CD4-positive, alpha-beta T cell treated with Interleukin-17A for 1 hour (primary cell): ENCODE measurements at regions not wholly inside any gene's neighbourhood (a gene's known extent, or its start where the extent isn't known, plus 50 kb on each side); places are given as distances from the start of the nearest gene placed in this dataset.

Source experiments
- DNase-seq: peaks from one replicate; pipeline ENCODE4 v3.0.0-alpha.2; 2020

- DNase-seq, result no peak
Measured at GRCh38 chr10:78976825-78977755, 91.7 kb upstream of the ZMIZ1 start.

GRCh38 chr10:78979938-78980337 lies 88.8 kb upstream of the ZMIZ1 start:
- DNase-seq, result no peak

GRCh38 chr10:78980354-78980753 lies 88.4 kb upstream of the ZMIZ1 start:
- DNase-seq, result no peak

- DNase-seq, result no peak
Measured at GRCh38 chr10:78980815-78981214, 88.0 kb upstream of the ZMIZ1 start.

- peak; percentile 18 for DNase-seq
Measured at GRCh38 chr10:78981257-78981969, 87.4 kb upstream of the ZMIZ1 start.

GRCh38 chr10:78981970-78982281 lies 86.8 kb upstream of the ZMIZ1 start:
- DNase-seq, result no peak

GRCh38 chr10:78982726-78983125 lies 86.0 kb upstream of the ZMIZ1 start:
- no peak for DNase-seq

- DNase-seq, result no peak
Measured at GRCh38 chr10:78983608-78984007, 85.2 kb upstream of the ZMIZ1 start.

- DNase-seq, result no peak
Measured at GRCh38 chr10:78985973-78986818, 82.6 kb upstream of the ZMIZ1 start.

- DNase-seq, result no peak
Measured at GRCh38 chr10:78991187-78991586, 77.6 kb upstream of the ZMIZ1 start.

GRCh38 chr10:78992333-78992732 lies 76.4 kb upstream of the ZMIZ1 start:
- DNase-seq, result peak; percentile 24

GRCh38 chr10:78993261-78993945 lies 75.4 kb upstream of the ZMIZ1 start:
- DNase-seq, result no peak

- DNase-seq, result no peak
Measured at GRCh38 chr10:78995987-78996791, 72.6 kb upstream of the ZMIZ1 start.

- DNase-seq, result no peak
Measured at GRCh38 chr10:78996792-78997129, 72.0 kb upstream of the ZMIZ1 start.

GRCh38 chr10:78997635-78998618 lies 70.8 kb upstream of the ZMIZ1 start:
- no peak for DNase-seq

GRCh38 chr10:79001082-79001885 lies 67.5 kb upstream of the ZMIZ1 start:
- DNase-seq, result no peak

- no peak for DNase-seq
Measured at GRCh38 chr10:79002336-79002735, 66.4 kb upstream of the ZMIZ1 start.

GRCh38 chr10:79003183-79004100 lies 65.3 kb upstream of the ZMIZ1 start:
- no peak for DNase-seq

- DNase-seq, result no peak
Measured at GRCh38 chr10:79004311-79004710, 64.5 kb upstream of the ZMIZ1 start.
